ENCODE measurements at regions not wholly inside any gene's neighbourhood (a gene's known extent, or its start where the extent isn't known, plus 50 kb on each side); places are given as distances from the start of the nearest gene placed in this dataset.

DNA sequence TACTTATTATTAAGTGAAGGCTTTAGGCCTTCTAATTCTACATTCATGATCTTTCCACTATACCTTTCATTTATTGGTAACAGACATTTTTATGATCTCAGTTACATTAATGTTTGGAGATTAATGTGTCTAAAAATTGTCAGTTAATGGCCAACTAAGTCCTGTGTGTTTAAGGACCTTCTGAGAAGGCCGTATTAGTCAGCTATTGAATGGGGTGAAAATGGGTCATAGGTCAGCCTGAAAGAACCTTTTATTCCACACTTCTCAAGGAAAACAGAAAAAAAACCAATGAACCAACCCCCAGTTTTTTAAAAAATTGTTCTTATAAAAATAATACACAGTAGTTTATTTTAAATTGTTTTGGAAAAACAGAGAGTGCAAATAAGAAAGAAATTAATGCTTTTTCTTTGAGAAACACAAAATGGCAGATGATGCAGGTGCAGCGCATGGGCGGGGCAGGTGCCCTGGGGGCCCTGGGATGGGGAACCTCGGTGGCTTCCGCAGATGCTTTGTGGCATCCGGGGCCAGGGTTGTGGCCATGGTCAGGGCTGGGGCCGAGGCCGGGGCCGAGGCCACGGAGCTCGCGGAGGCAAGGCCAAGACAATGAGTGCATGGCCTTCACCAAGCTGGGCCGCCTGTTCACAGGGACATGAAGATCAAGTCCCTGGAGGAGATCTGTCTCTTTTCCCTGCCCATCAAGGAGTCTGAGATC is 141.9 kb downstream of the SPATA31D1 start:
- no peak for TF ChIP-seq POLR2A (IDR thresholded peaks at IDR 0.05)
- TF ChIP-seq, protein P1, sequence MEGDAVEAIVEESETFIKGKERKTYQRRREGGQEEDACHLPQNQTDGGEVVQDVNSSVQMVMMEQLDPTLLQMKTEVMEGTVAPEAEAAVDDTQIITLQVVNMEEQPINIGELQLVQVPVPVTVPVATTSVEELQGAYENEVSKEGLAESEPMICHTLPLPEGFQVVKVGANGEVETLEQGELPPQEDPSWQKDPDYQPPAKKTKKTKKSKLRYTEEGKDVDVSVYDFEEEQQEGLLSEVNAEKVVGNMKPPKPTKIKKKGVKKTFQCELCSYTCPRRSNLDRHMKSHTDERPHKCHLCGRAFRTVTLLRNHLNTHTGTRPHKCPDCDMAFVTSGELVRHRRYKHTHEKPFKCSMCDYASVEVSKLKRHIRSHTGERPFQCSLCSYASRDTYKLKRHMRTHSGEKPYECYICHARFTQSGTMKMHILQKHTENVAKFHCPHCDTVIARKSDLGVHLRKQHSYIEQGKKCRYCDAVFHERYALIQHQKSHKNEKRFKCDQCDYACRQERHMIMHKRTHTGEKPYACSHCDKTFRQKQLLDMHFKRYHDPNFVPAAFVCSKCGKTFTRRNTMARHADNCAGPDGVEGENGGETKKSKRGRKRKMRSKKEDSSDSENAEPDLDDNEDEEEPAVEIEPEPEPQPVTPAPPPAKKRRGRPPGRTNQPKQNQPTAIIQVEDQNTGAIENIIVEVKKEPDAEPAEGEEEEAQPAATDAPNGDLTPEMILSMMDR (IDR thresholded peaks at IDR 0.05), result no peak

Measured in lower leg skin (tissue), 3 donors.